K562 (cell line): ENCODE measurements at regions not wholly inside any gene's neighbourhood (a gene's known extent, or its start where the extent isn't known, plus 50 kb on each side); places are given as distances from the start of the nearest gene placed in this dataset.

ENCODE experiments used
- TF ChIP-seq, protein P1 (sequence below), 2 experiments: fragments of 450-650 bp; formaldehyde crosslinking in 1 of 2; IDR thresholded peaks; 2 replicates each; pipeline versions ENCODE4 v1.4.0 to v1.6.1; 2014 to 2020; ENCODE audit warnings: mild to moderate bottlenecking in 2 of 2, borderline replicate concordance in 1 of 2, low read depth in 1 of 2

DNA sequence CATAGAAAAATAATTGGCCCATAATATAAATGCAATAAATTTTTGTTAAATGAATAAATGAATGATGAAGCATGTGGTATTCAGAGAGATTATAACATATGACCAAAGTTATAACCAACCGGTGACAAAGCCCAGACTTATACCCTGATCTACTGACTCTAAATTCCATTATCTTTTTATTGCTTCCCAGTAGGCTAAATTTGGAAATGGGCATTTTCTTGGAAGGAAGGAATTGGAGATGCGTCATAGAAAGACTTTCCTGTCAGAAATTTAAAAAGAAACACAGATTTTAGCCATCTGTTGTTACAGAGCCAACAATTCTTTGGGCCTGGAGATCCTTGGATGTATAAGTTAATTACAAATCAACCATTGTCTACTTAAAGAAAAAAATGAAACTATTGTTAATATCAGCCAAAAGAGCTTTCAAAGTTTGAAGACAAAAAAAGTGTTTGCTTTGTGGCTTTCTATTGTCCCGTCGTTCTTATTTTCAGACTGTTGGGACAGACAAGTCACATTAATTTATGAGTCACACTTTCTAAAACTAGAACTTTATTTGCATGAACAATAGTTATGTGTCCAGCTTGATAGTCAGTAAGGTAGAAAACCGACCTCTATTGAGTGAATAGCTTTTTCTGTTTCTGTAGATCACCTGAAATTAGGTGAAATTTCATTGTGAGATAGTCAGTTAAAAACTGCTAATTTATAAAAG is 428.7 kb downstream of the GABRG2 start (continued):
- TF ChIP-seq, protein P1, sequence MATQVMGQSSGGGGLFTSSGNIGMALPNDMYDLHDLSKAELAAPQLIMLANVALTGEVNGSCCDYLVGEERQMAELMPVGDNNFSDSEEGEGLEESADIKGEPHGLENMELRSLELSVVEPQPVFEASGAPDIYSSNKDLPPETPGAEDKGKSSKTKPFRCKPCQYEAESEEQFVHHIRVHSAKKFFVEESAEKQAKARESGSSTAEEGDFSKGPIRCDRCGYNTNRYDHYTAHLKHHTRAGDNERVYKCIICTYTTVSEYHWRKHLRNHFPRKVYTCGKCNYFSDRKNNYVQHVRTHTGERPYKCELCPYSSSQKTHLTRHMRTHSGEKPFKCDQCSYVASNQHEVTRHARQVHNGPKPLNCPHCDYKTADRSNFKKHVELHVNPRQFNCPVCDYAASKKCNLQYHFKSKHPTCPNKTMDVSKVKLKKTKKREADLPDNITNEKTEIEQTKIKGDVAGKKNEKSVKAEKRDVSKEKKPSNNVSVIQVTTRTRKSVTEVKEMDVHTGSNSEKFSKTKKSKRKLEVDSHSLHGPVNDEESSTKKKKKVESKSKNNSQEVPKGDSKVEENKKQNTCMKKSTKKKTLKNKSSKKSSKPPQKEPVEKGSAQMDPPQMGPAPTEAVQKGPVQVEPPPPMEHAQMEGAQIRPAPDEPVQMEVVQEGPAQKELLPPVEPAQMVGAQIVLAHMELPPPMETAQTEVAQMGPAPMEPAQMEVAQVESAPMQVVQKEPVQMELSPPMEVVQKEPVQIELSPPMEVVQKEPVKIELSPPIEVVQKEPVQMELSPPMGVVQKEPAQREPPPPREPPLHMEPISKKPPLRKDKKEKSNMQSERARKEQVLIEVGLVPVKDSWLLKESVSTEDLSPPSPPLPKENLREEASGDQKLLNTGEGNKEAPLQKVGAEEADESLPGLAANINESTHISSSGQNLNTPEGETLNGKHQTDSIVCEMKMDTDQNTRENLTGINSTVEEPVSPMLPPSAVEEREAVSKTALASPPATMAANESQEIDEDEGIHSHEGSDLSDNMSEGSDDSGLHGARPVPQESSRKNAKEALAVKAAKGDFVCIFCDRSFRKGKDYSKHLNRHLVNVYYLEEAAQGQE (IDR thresholded peaks at IDR 0.05; ENCODE audit: borderline replicate concordance): no peak
- TF ChIP-seq, protein P1 (CRISPR knock-in tag; IDR thresholded peaks at IDR 0.05; ENCODE audit: low read depth): no peak
